Panc1 (cell line): ENCODE measurements at regions not wholly inside any gene's neighbourhood (a gene's known extent, or its start where the extent isn't known, plus 50 kb on each side); places are given as distances from the start of the nearest gene placed in this dataset.

Source experiments
- CTCF ChIP-seq: fragments of 450-650 bp; IDR thresholded peaks from 2 replicates; pipeline ENCODE4 v1.5.1; 2017; ENCODE audit warnings: mild to moderate bottlenecking
- SIN3A ChIP-seq: IDR thresholded peaks from 2 replicates; pipeline ENCODE4 v1.6.1; 2012; ENCODE audit warnings: low read depth, mild to moderate bottlenecking, low read length, moderate library complexity, borderline replicate concordance; ENCODE audit not compliant: insufficient read depth
- TCF7L2 ChIP-seq: IDR thresholded peaks from 2 replicates; pipeline ENCODE4 v1.6.1; 2011; ENCODE audit warnings: mild to moderate bottlenecking, low read depth, low read length, inconsistent platforms

- no peak for TF ChIP-seq CTCF
- TF ChIP-seq TCF7L2, result no peak
- no peak for TF ChIP-seq SIN3A
Observed at GRCh38 chr12:39010406-39010805, 105.0 kb upstream of the CPNE8 start.
